ENCODE measurements at regions not wholly inside any gene's neighbourhood (a gene's known extent, or its start where the extent isn't known, plus 50 kb on each side); places are given as distances from the start of the nearest gene placed in this dataset.
"Not testable (repeated sequence)": the region's sequence is repeated elsewhere in the genome, so short reads cannot be mapped to it uniquely, and the experiment has no call there.

- Mint-ChIP-seq H3K4me3 (peak overlapping the region; percentile 30), H3K27ac (no peak overlapping the region), H3K9me3 (ENCODE audit: low read depth) (peaks cover 2% of the 10 kb centered on the region), H3K36me3 (no peaks in the 10 kb centered on the region), H3K4me1 (peaks cover 24% of the 10 kb centered on the region), H3K27me3 (peaks cover 17% of the 10 kb centered on the region)
- no peak for ATAC-seq
- no peak for DNase-seq
- CTCF ChIA-PET, result no interaction called here
Observed at GRCh38 chr13:39823063-39823713, 167.7 kb downstream of the COG6 start.

GRCh38 chr13:39825886-39826285, 170.4 kb downstream of the COG6 start:
- H3K4me1 Mint-ChIP-seq, result peaks cover 24% of the 10 kb centered on the region
- H3K36me3 Mint-ChIP-seq, result no peaks in the 10 kb centered on the region
- H3K9me3 Mint-ChIP-seq (ENCODE audit: low read depth), result peaks cover 2% of the 10 kb centered on the region
- DNase-seq (no peak), ATAC-seq (no peak)
- peaks cover 28% of the 10 kb centered on the region for H3K27me3 Mint-ChIP-seq
- no peak overlapping the region for H3K4me3 Mint-ChIP-seq
- H3K27ac Mint-ChIP-seq, result no peak overlapping the region
- CTCF ChIA-PET, result no interaction called here

GRCh38 chr13:39835253-39835652, 179.8 kb downstream of the COG6 start:
- no peaks in the 10 kb centered on the region for H3K9me3 Mint-ChIP-seq (ENCODE audit: low read depth)

GRCh38 chr13:39836038-39836437, 180.6 kb downstream of the COG6 start:
- H3K4me1 Mint-ChIP-seq, result no peaks in the 10 kb centered on the region
- DNase-seq (no peak), ATAC-seq (no peak)
- no peak overlapping the region for H3K27ac Mint-ChIP-seq
- no peaks in the 10 kb centered on the region for H3K36me3 Mint-ChIP-seq
- H3K9me3 Mint-ChIP-seq (ENCODE audit: low read depth), result no peaks in the 10 kb centered on the region
- peaks cover 16% of the 10 kb centered on the region for H3K27me3 Mint-ChIP-seq
- H3K4me3 Mint-ChIP-seq, result no peak overlapping the region
- CTCF ChIA-PET, result no interaction called here

More at GRCh38 chr13:39835253-39835652, 179.8 kb downstream of the COG6 start:
- ATAC-seq (no peak), DNase-seq (no peak)
- H3K4me3 Mint-ChIP-seq, result no peak overlapping the region
- peaks cover 20% of the 10 kb centered on the region for H3K27me3 Mint-ChIP-seq
- CTCF ChIA-PET, result no interaction called here
- no peaks in the 10 kb centered on the region for H3K36me3 Mint-ChIP-seq
- no peaks in the 10 kb centered on the region for H3K4me1 Mint-ChIP-seq
- H3K27ac Mint-ChIP-seq, result no peak overlapping the region

GRCh38 chr13:39837866-39838265, 182.4 kb downstream of the COG6 start:
- H3K36me3 Mint-ChIP-seq; ATAC-seq; DNase-seq; CTCF ChIA-PET; H3K4me1 Mint-ChIP-seq; H3K9me3 Mint-ChIP-seq (ENCODE audit: low read depth); H3K4me3 Mint-ChIP-seq; H3K27ac Mint-ChIP-seq: not testable (repeated sequence)
- peaks cover 16% of the 10 kb centered on the region for H3K27me3 Mint-ChIP-seq

- Mint-ChIP-seq H3K27me3 (peaks cover 12% of the 10 kb centered on the region), H3K4me3 (no peak overlapping the region), H3K9me3 (ENCODE audit: low read depth) (no peaks in the 10 kb centered on the region), H3K4me1 (no peaks in the 10 kb centered on the region), H3K36me3 (no peaks in the 10 kb centered on the region), H3K27ac (no peak overlapping the region)
- ATAC-seq, result no peak
- DNase-seq, result no peak
- CTCF ChIA-PET, result no interaction called here
Observed at GRCh38 chr13:39840201-39840600, 184.7 kb downstream of the COG6 start.

GRCh38 chr13:39847336-39847735, 191.9 kb downstream of the COG6 start:
- no peaks in the 10 kb centered on the region for H3K36me3 Mint-ChIP-seq
- peaks cover 4% of the 10 kb centered on the region for H3K27me3 Mint-ChIP-seq
- CTCF ChIA-PET, result no interaction called here
- DNase-seq (no peak), ATAC-seq (no peak)
- H3K4me1 Mint-ChIP-seq, result no peaks in the 10 kb centered on the region
- no peaks in the 10 kb centered on the region for H3K9me3 Mint-ChIP-seq (ENCODE audit: low read depth)
- no peak overlapping the region for H3K27ac Mint-ChIP-seq
- H3K4me3 Mint-ChIP-seq, result no peak overlapping the region

GRCh38 chr13:39855236-39855635, 199.8 kb downstream of the COG6 start:
- Mint-ChIP-seq H3K4me1 (no peaks in the 10 kb centered on the region), H3K27ac (no peak overlapping the region), H3K36me3 (no peaks in the 10 kb centered on the region), H3K27me3 (peaks cover 6% of the 10 kb centered on the region), H3K4me3 (no peak overlapping the region), H3K9me3 (ENCODE audit: low read depth) (peaks cover 2% of the 10 kb centered on the region)
- ATAC-seq (no peak), DNase-seq (no peak)
- CTCF ChIA-PET, result no interaction called here

GRCh38 chr13:39856714-39857113, 201.3 kb downstream of the COG6 start:
- CTCF ChIA-PET, result no interaction called here

GRCh38 chr13:39858794-39859193, 203.3 kb downstream of the COG6 start:
- CTCF ChIA-PET, result no interaction called here
- no peaks in the 10 kb centered on the region for H3K36me3 Mint-ChIP-seq
- H3K4me1 Mint-ChIP-seq, result no peaks in the 10 kb centered on the region
- H3K4me3 Mint-ChIP-seq, result no peak overlapping the region
- no peak for DNase-seq
- no peak for ATAC-seq
- H3K27me3 Mint-ChIP-seq, result peaks cover 16% of the 10 kb centered on the region
- no peak overlapping the region for H3K27ac Mint-ChIP-seq
- no peaks in the 10 kb centered on the region for H3K9me3 Mint-ChIP-seq (ENCODE audit: low read depth)

More at GRCh38 chr13:39856714-39857113, 201.3 kb downstream of the COG6 start:
- Mint-ChIP-seq H3K27ac (no peak overlapping the region), H3K9me3 (ENCODE audit: low read depth) (peaks cover 2% of the 10 kb centered on the region), H3K27me3 (peaks cover 15% of the 10 kb centered on the region), H3K4me1 (no peaks in the 10 kb centered on the region), H3K36me3 (no peaks in the 10 kb centered on the region), H3K4me3 (no peak overlapping the region)
- ATAC-seq (no peak), DNase-seq (no peak)

- DNase-seq, result no peak
- CTCF ChIA-PET, result no interaction called here
- no peak overlapping the region for H3K27ac Mint-ChIP-seq
- ATAC-seq, result no peak
- H3K9me3 Mint-ChIP-seq (ENCODE audit: low read depth), result no peaks in the 10 kb centered on the region
- H3K4me1 Mint-ChIP-seq, result no peaks in the 10 kb centered on the region
- no peak overlapping the region for H3K4me3 Mint-ChIP-seq
- no peaks in the 10 kb centered on the region for H3K36me3 Mint-ChIP-seq
- H3K27me3 Mint-ChIP-seq, result peaks cover 14% of the 10 kb centered on the region
Observed at GRCh38 chr13:39859898-39860297, 204.4 kb downstream of the COG6 start.

- Mint-ChIP-seq H3K9me3 (ENCODE audit: low read depth) (no peaks in the 10 kb centered on the region), H3K27ac (no peak overlapping the region), H3K27me3 (peaks cover 23% of the 10 kb centered on the region), H3K4me1 (no peaks in the 10 kb centered on the region), H3K36me3 (no peaks in the 10 kb centered on the region), H3K4me3 (no peak overlapping the region)
- no peak for ATAC-seq
- CTCF ChIA-PET, result no interaction called here
- no peak for DNase-seq
Observed at GRCh38 chr13:39862900-39863299, 207.4 kb downstream of the COG6 start.

GRCh38 chr13:39864221-39864620, 208.8 kb downstream of the COG6 start:
- H3K9me3 Mint-ChIP-seq (ENCODE audit: low read depth), result no peaks in the 10 kb centered on the region
- no peak overlapping the region for H3K4me3 Mint-ChIP-seq
- DNase-seq, result no peak
- H3K27ac Mint-ChIP-seq, result no peak overlapping the region
- peaks cover 23% of the 10 kb centered on the region for H3K27me3 Mint-ChIP-seq
- no peaks in the 10 kb centered on the region for H3K36me3 Mint-ChIP-seq
- CTCF ChIA-PET, result no interaction called here
- ATAC-seq, result no peak
- H3K4me1 Mint-ChIP-seq, result no peaks in the 10 kb centered on the region

- Mint-ChIP-seq H3K27me3 (peaks cover 14% of the 10 kb centered on the region), H3K36me3 (no peaks in the 10 kb centered on the region), H3K4me1 (no peaks in the 10 kb centered on the region), H3K9me3 (ENCODE audit: low read depth) (no peaks in the 10 kb centered on the region), H3K27ac (no peak overlapping the region), H3K4me3 (no peak overlapping the region)
- CTCF ChIA-PET, result no interaction called here
- ATAC-seq (no peak), DNase-seq (no peak)
Observed at GRCh38 chr13:39866722-39867121, 211.3 kb downstream of the COG6 start.

- peaks cover 14% of the 10 kb centered on the region for H3K27me3 Mint-ChIP-seq
- no peaks in the 10 kb centered on the region for H3K4me1 Mint-ChIP-seq
- no peaks in the 10 kb centered on the region for H3K9me3 Mint-ChIP-seq (ENCODE audit: low read depth)
- ATAC-seq (no peak), DNase-seq (no peak)
- no peak overlapping the region for H3K27ac Mint-ChIP-seq
- no peaks in the 10 kb centered on the region for H3K36me3 Mint-ChIP-seq
- CTCF ChIA-PET, result no interaction called here
- no peak overlapping the region for H3K4me3 Mint-ChIP-seq
Observed at GRCh38 chr13:39867807-39868206, 212.3 kb downstream of the COG6 start.

All from activated CD8-positive, alpha-beta memory T cell treated with anti-CD3 and anti-CD28 coated beads, Interleukin-2, amount 10 ng/mL, durations not matched to agents 7 days and 5 days (primary cell).